Stimulated activated CD4-positive, alpha-beta T cell treated with anti-CD3 and anti-CD28 coated beads, TNF-alpha, amount 100 ng/mL, for 4 hours (primary cell): ENCODE measurements at regions not wholly inside any gene's neighbourhood (a gene's known extent, or its start where the extent isn't known, plus 50 kb on each side); places are given as distances from the start of the nearest gene placed in this dataset.

Experiments
- DNase-seq, 3 experiments: peaks; one replicate each; pipeline ENCODE4 v3.0.0-alpha.2; 2020; ENCODE audit warnings: low read depth in 3 of 3

- DNase-seq: no peak
Measured at GRCh38 chr10:88168171-88169036, 305.0 kb downstream of the PTEN start.

- DNase-seq: no peak
Measured at GRCh38 chr10:88169037-88169319, 305.6 kb downstream of the PTEN start.

- no peak for DNase-seq
Measured at GRCh38 chr10:88170628-88171027, 307.2 kb downstream of the PTEN start.

GRCh38 chr10:88172159-88172558, 308.7 kb downstream of the PTEN start:
- no peak for DNase-seq

- no peak for DNase-seq
Measured at GRCh38 chr10:88174391-88174790, 311.0 kb downstream of the PTEN start.

- DNase-seq: no peak
Measured at GRCh38 chr10:88178758-88179157, 315.3 kb downstream of the PTEN start.

GRCh38 chr10:88179831-88180230, 316.4 kb downstream of the PTEN start:
- DNase-seq: no peak

GRCh38 chr10:88181902-88182600, 318.6 kb downstream of the PTEN start:
- no peak for DNase-seq

- no peak for DNase-seq
Measured at GRCh38 chr10:88182601-88182930, 319.1 kb downstream of the PTEN start.

GRCh38 chr10:88184543-88185297, 321.3 kb downstream of the PTEN start:
- DNase-seq: no peak

- DNase-seq: no peak
Measured at GRCh38 chr10:88185830-88186229, 322.4 kb downstream of the PTEN start.

- no peak for DNase-seq
Measured at GRCh38 chr10:88186335-88186734, 322.9 kb downstream of the PTEN start.

- no peak for DNase-seq
Measured at GRCh38 chr10:88187472-88187871, 324.0 kb downstream of the PTEN start.

- DNase-seq: no peak
Measured at GRCh38 chr10:88190123-88190522, 326.7 kb downstream of the PTEN start.

GRCh38 chr10:88190540-88191235, 327.3 kb downstream of the PTEN start:
- DNase-seq: no peak

- DNase-seq: no peak
Measured at GRCh38 chr10:88193018-88193417, 329.6 kb downstream of the PTEN start.

- peak in 2 of 3 experiments; percentile 2 to 20 for DNase-seq
Measured at GRCh38 chr10:88194041-88194887, 330.8 kb downstream of the PTEN start.

GRCh38 chr10:88194961-88195367, 331.5 kb downstream of the PTEN start:
- DNase-seq: no peak

- no peak for DNase-seq
Measured at GRCh38 chr10:88195841-88196240, 332.4 kb downstream of the PTEN start.

GRCh38 chr10:88196291-88196690, 332.9 kb downstream of the PTEN start:
- no peak for DNase-seq

- DNase-seq: no peak
Measured at GRCh38 chr10:88198023-88198422, 334.6 kb downstream of the PTEN start.
